T-helper 17 cell (primary cell): ENCODE measurements at regions not wholly inside any gene's neighbourhood (a gene's known extent, or its start where the extent isn't known, plus 50 kb on each side); places are given as distances from the start of the nearest gene placed in this dataset.
"Not testable (repeated sequence)": the region's sequence is repeated elsewhere in the genome, so short reads cannot be mapped to it uniquely, and the experiment has no call there.

Source experiments
- ATAC-seq: fragments of 150-1000 bp; cut with Tn5 transposase; 2 replicates; pipeline ENCODE4 v1.10.0; 2021; ENCODE audit warnings: mild to moderate bottlenecking, moderate library complexity
- DNase-seq, 3 donors: peaks; one replicate each; pipeline versions ENCODE4 v3.0.0 to v3.0.0-alpha.2; 2020 to 2021
- H3K9me3 ChIP-seq: one replicate; pipeline ENCODE4 v1.7.0; 2013; ENCODE audit warnings: low read length, mild to moderate bottlenecking; ENCODE audit not compliant: control insufficient read depth, poor library complexity, severe bottlenecking
- H3K27ac Mint-ChIP-seq: one replicate; pipeline ENCODE4 v1.8.0; 2022; ENCODE audit warnings: mild to moderate bottlenecking, moderate library complexity, mixed read lengths
- H3K27me3 Mint-ChIP-seq: one replicate; pipeline ENCODE4 v1.8.0; 2022; ENCODE audit warnings: mixed read lengths
- H3K36me3 Mint-ChIP-seq: one replicate; pipeline ENCODE4 v1.8.0; 2022; ENCODE audit warnings: low read depth, mixed read lengths
- H3K4me1 Mint-ChIP-seq: one replicate; pipeline ENCODE4 v1.8.0; 2022; ENCODE audit warnings: mild to moderate bottlenecking, mixed read lengths
- H3K4me3 Mint-ChIP-seq: one replicate; pipeline ENCODE4 v1.8.0; 2022; ENCODE audit warnings: mild to moderate bottlenecking, moderate library complexity, mixed read lengths

- not testable (repeated sequence) for H3K27me3 Mint-ChIP-seq, H3K4me3 Mint-ChIP-seq, DNase-seq, ATAC-seq, H3K27ac Mint-ChIP-seq, H3K4me1 Mint-ChIP-seq, H3K9me3 ChIP-seq, H3K36me3 Mint-ChIP-seq
Observed at GRCh38 chr21:9728219-9728992, 793.0 kb upstream of the TPTE start.

DNA sequence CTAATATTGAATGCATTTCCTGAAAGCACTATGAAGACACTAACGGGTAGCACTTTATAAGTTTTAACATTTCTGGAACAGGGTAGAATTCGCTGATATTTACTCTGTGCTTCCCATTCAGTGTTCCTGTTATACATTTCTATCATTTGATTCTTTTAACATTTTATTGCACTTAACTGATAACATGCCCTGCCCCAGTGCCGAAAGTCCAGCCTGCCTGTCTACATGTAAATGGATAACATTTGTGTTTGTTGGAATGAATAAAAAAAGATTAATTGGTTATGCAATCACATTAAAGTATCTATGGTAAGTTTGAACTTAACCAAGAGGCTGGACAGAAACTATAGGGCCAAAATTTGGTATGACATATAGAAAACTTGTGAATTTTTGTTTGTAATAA, 790.5 kb upstream of the TPTE start:
- H3K4me3 Mint-ChIP-seq: no peak overlapping the region
- no peak for DNase-seq

DNA sequence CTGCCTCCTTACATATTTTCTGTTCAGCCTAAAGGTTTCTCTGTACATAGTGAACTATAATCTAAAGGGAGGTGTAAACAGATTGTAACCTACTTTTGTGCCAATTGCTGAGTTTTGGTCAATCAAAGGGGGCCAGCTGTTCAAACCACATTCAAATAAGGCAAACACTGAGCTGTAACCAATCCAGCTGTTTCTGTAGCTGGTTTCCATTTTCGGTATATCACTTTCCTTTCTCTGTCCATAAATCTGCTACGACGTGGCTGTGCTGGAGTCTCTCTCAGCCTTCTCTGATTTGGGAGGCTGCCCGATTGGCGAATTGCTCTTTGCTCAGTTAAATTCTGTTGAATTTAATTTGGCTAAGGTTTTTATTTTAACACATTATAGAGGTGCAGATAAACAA, 790.1 kb upstream of the TPTE start:
- H3K4me3 Mint-ChIP-seq, H3K36me3 Mint-ChIP-seq, H3K9me3 ChIP-seq, H3K4me1 Mint-ChIP-seq, H3K27me3 Mint-ChIP-seq, DNase-seq, ATAC-seq, H3K27ac Mint-ChIP-seq: not testable (repeated sequence)

More for the DNA sequence above, 790.5 kb upstream of the TPTE start:
- no peak for ATAC-seq
- no peaks in the 10 kb centered on the region for H3K36me3 Mint-ChIP-seq
- no peaks in the 10 kb centered on the region for H3K9me3 ChIP-seq
- H3K27ac Mint-ChIP-seq: no peak overlapping the region
- H3K4me1 Mint-ChIP-seq: no peaks in the 10 kb centered on the region
- no peaks in the 10 kb centered on the region for H3K27me3 Mint-ChIP-seq

- H3K4me3 Mint-ChIP-seq, H3K27me3 Mint-ChIP-seq, H3K27ac Mint-ChIP-seq, H3K9me3 ChIP-seq, H3K36me3 Mint-ChIP-seq, DNase-seq, ATAC-seq, H3K4me1 Mint-ChIP-seq: not testable (repeated sequence)
Observed at GRCh38 chr21:9732605-9733004, 788.8 kb upstream of the TPTE start.

GRCh38 chr21:9733761-9734558, 787.4 kb upstream of the TPTE start:
- not testable (repeated sequence) for ATAC-seq, H3K4me3 Mint-ChIP-seq

DNA sequence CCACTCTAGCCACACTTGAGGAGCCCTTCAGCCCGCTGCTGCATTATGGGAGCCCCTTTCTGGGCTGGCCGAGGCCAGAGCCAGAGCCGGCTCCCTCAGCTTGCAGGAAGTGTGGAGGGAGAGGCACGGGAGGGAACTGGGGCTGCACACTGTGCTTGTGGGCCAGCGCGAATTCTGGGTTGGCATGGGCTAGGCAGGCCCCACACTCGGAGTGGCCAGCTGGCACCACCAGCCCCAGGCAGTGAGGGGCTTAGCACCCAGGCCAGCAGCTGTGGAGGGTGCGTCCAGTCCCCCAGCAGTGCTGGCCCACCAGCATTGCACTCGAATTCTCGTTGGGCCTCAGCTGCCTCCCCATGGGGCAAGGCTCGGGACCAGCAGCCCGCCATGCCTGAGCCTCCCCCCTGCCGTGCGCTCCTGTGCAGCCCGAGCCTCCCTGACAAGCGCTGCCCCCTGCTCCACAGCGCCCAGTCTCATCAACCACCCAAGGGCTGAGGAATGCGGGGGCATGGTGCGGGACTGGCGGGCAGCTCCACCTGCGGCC, 785.9 kb upstream of the TPTE start:
- H3K27ac Mint-ChIP-seq: no peak overlapping the region
- no peaks in the 10 kb centered on the region for H3K36me3 Mint-ChIP-seq
- no peaks in the 10 kb centered on the region for H3K27me3 Mint-ChIP-seq
- DNase-seq: no peak
- H3K4me3 Mint-ChIP-seq: no peak overlapping the region
- no peaks in the 10 kb centered on the region for H3K4me1 Mint-ChIP-seq
- H3K9me3 ChIP-seq: no peaks in the 10 kb centered on the region
- ATAC-seq: no peak

More at GRCh38 chr21:9733761-9734558, 787.4 kb upstream of the TPTE start:
- DNase-seq, H3K4me1 Mint-ChIP-seq, H3K36me3 Mint-ChIP-seq, H3K9me3 ChIP-seq, H3K27ac Mint-ChIP-seq, H3K27me3 Mint-ChIP-seq: not testable (repeated sequence)

DNA sequence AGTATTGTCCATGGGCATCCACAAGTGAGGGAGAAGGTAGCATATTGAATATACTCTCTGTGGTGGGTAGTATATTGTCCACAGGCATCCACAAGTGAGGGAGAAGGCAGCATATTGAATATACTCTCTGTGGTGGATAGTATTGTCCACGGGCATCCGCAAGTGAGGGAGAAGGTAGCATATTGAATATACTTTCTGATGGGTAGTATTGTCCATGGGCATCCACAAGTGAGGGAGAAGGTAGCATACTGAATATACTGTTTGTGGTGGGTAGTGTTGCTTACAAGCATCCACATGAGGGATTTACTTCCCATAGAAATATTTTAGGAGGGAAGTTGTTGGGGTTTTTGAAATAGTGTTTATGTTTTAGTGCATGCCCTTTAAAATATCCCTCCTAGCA, 784.1 kb upstream of the TPTE start:
- not testable (repeated sequence) for H3K4me3 Mint-ChIP-seq, H3K27ac Mint-ChIP-seq, H3K9me3 ChIP-seq, H3K4me1 Mint-ChIP-seq, ATAC-seq, H3K36me3 Mint-ChIP-seq, DNase-seq, H3K27me3 Mint-ChIP-seq

DNA sequence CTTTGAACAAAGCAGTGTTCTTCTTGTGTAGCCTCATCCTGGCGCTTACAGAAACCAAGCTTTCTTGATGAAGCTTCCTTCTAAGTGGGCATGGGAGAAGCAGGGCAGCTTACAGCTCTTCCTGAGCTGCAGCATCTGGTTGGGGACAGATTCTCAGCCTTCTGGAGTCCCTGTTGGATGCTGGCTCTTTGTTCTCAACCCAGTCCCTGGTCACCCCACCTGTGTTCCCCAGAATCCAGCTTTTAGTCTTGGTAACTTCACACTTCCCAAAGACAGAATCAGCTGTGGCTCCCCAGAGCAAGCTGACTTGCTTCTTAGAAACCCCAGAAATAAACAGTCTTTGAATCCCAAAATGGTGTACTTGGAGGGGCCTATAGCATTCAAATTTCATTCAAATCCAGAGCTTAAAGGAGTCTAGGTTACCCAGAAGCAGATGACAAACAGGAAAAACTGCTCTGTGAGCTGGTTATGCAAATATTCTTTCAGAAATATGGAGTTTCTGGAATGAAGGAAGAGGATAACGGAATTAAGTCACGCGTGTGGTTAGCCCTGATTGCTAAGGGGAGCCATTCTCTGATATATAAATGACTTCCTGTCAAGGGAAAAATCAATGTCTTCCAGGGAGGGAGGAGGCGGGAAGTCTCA, 783.4 kb upstream of the TPTE start:
- H3K36me3 Mint-ChIP-seq, H3K27ac Mint-ChIP-seq, DNase-seq, H3K9me3 ChIP-seq, H3K4me1 Mint-ChIP-seq, ATAC-seq, H3K27me3 Mint-ChIP-seq, H3K4me3 Mint-ChIP-seq: not testable (repeated sequence)

- Mint-ChIP-seq H3K4me1 (no peaks in the 10 kb centered on the region), H3K4me3 (no peak overlapping the region), H3K27ac (no peak overlapping the region), H3K27me3 (no peaks in the 10 kb centered on the region), H3K36me3 (no peaks in the 10 kb centered on the region)
- no peak for ATAC-seq
- no peak for DNase-seq
- no peaks in the 10 kb centered on the region for H3K9me3 ChIP-seq
Observed at GRCh38 chr21:9738527-9738926, 782.9 kb upstream of the TPTE start.

DNA sequence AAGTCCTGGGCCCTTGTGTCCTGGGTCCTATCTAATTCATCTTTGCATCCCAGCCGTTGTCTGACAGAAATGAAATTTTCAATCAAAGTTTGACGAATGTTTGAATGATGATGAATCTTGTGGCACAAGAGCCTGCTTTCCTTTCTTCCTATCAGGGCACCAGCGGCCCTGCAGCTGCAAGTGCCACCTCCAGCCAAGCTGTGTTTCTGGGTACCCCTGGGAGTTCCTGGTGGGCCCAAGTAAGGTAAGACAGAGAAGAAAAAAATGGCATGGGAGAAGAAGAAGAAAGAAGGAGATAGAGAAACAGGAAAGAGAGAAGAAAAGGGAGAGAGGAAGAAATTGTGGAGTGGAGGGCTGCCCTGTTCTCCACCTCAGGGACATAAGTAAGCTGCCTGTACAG, 782.1 kb upstream of the TPTE start:
- ATAC-seq (no peak), DNase-seq (no peak)
- Mint-ChIP-seq H3K4me3 (no peak overlapping the region), H3K27ac (no peak overlapping the region), H3K36me3 (no peaks in the 10 kb centered on the region), H3K27me3 (no peaks in the 10 kb centered on the region), H3K4me1 (no peaks in the 10 kb centered on the region)
- H3K9me3 ChIP-seq: no peaks in the 10 kb centered on the region

DNA sequence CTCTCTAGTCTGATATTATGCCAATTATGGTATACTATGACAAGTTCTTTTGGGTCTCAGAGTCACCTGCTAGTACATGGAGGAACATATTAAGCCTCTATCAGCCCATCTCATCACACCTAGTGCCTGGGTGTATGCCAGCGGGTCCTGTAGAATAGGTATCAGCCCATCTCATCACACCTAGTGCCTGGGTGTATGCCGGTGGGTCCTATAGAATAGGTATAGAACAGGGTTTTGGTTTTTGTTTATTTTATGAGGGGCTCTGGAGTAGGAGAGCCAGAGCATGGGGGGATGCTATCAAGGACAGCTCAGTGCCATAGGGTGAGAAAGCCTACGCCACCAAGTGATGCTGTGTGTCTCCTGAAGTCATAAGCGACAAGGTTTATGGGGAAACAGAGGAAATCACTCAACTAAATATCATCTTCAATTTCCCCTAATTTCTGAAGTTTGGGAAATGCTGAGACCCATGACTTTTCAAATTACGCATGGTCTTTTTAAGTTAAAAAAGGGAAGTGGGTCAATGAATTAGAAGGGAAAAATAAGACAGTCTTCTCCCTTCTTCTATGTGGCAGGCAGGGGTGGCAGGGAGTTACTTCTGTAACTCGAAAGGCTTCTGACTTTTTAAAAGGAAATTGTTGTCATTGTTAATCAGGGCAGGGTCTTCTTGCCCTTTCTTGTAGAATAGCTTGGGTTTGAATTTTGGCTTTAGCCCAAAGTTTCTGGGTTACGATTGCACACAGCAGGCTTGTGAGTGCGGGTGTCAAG, 781.0 kb upstream of the TPTE start:
- not testable (repeated sequence) for ATAC-seq, H3K27ac Mint-ChIP-seq, DNase-seq, H3K4me1 Mint-ChIP-seq, H3K36me3 Mint-ChIP-seq, H3K27me3 Mint-ChIP-seq, H3K4me3 Mint-ChIP-seq, H3K9me3 ChIP-seq

GRCh38 chr21:9740991-9741742, 780.2 kb upstream of the TPTE start:
- H3K4me3 Mint-ChIP-seq, H3K27ac Mint-ChIP-seq: not testable (repeated sequence)

More at GRCh38 chr21:9740991-9741742, 780.2 kb upstream of the TPTE start:
- H3K9me3 ChIP-seq, ATAC-seq, DNase-seq, H3K36me3 Mint-ChIP-seq, H3K4me1 Mint-ChIP-seq, H3K27me3 Mint-ChIP-seq: not testable (repeated sequence)
